Neural cell (in vitro differentiated cells): ENCODE measurements at regions not wholly inside any gene's neighbourhood (a gene's known extent, or its start where the extent isn't known, plus 50 kb on each side); places are given as distances from the start of the nearest gene placed in this dataset.

Experiments
- H2AFZ ChIP-seq: fragments of 200-600, 300-800 bp; sonication (generic), shearing (Covaris generic); 2 replicates; pipeline ENCODE4 v1.6.0; 2014; ENCODE audit warnings: low read depth, mild to moderate bottlenecking, antibody characterized with exemption, low read length, moderate library complexity
- H3F3A ChIP-seq: fragments of 200-600 bp; shearing (Covaris generic); 2 replicates; pipeline ENCODE4 v1.6.1; 2016; ENCODE audit warnings: mild to moderate bottlenecking, moderate library complexity, mixed read lengths, antibody characterized with exemption, low read length; ENCODE audit not compliant: insufficient read depth, poor library complexity, severe bottlenecking
- H3K27ac ChIP-seq: fragments of 200-600, 300-800 bp; sonication (generic), shearing (Covaris generic); 2 replicates; pipeline ENCODE4 v1.5.1; 2014; ENCODE audit warnings: mild to moderate bottlenecking, low read length, moderate library complexity
- H3K27me3 ChIP-seq: fragments of 300-800, 200-600 bp; sonication (generic), shearing (Covaris generic); 2 replicates; pipeline ENCODE4 v1.6.0; 2014; ENCODE audit warnings: mild to moderate bottlenecking, low read depth, low read length, moderate library complexity; ENCODE audit not compliant: insufficient read depth
- H3K36me3 ChIP-seq: fragments of 300-800, 200-600 bp; sonication (generic), shearing (Covaris generic); 2 replicates; pipeline ENCODE4 v1.5.1; 2014; ENCODE audit warnings: mild to moderate bottlenecking, antibody characterized with exemption, low read length, moderate library complexity; ENCODE audit not compliant: insufficient read depth
- H3K4me2 ChIP-seq: fragments of 300-800, 200-600 bp; sonication (generic), shearing (Covaris generic); 2 replicates; pipeline ENCODE4 v1.6.0; 2014; ENCODE audit warnings: mild to moderate bottlenecking, low read length
- H3K4me3 ChIP-seq: fragments of 300-800, 200-600 bp; sonication (generic), shearing (Covaris generic); 2 replicates; pipeline ENCODE4 v1.5.1; 2014; ENCODE audit warnings: mild to moderate bottlenecking, low read length, moderate library complexity
- H3K79me2 ChIP-seq: fragments of 200-600 bp; shearing (Covaris generic); replicated peaks from 2 replicates; pipeline ENCODE4 v1.6.0; 2014; ENCODE audit warnings: mild to moderate bottlenecking, low read length, moderate library complexity; ENCODE audit not compliant: insufficient read depth
- H3K9ac ChIP-seq: fragments of 300-800, 200-600 bp; sonication (generic), shearing (Covaris generic); 2 replicates; pipeline ENCODE4 v1.6.1; 2016; ENCODE audit warnings: mild to moderate bottlenecking, low read length, mixed read lengths
- H3K9me2 ChIP-seq: fragments of 200-600 bp; shearing (Covaris generic); 2 replicates; pipeline ENCODE4 v1.6.1; 2016; ENCODE audit warnings: mild to moderate bottlenecking, low read length, mixed read lengths; ENCODE audit not compliant: insufficient read depth
- H3K9me3 ChIP-seq: fragments of 200-600, 300-800 bp; sonication (generic), shearing (Covaris generic); 2 replicates; pipeline ENCODE4 v1.6.1; 2016; ENCODE audit warnings: mild to moderate bottlenecking, mixed run types, low read length, moderate library complexity, mixed read lengths
- H4K20me1 ChIP-seq: fragments of 200-600 bp; shearing (Covaris generic); 2 replicates; pipeline ENCODE4 v1.6.1; 2016; ENCODE audit warnings: mild to moderate bottlenecking, mixed run types; ENCODE audit not compliant: insufficient read depth
- CTCF ChIP-seq: fragments of 450-650 bp; IDR thresholded peaks from 2 replicates; pipeline ENCODE4 v1.5.1; 2014; ENCODE audit warnings: antibody characterized with exemption, mild to moderate bottlenecking, moderate library complexity; ENCODE audit not compliant: poor library complexity, severe bottlenecking
- EP300 ChIP-seq: fragments of 450-650 bp; conservative IDR thresholded peaks from 2 replicates; pipeline ENCODE4 v1.6.1; 2014; ENCODE audit warnings: antibody characterized with exemption, mild to moderate bottlenecking, moderate library complexity; ENCODE audit not compliant: poor library complexity, severe bottlenecking
- EZH2 ChIP-seq: fragments of 200-600, 300-800 bp; shearing (Covaris generic), sonication (generic); IDR thresholded peaks from 2 replicates; pipeline ENCODE4 v1.6.1; 2014; ENCODE audit warnings: antibody characterized with exemption, low read length, borderline replicate concordance, mild to moderate bottlenecking; ENCODE audit not compliant: insufficient read depth, poor library complexity, severe bottlenecking
- MXI1 ChIP-seq: fragments of 450-650 bp; conservative IDR thresholded peaks from 2 replicates; pipeline ENCODE4 v1.6.1; 2014; ENCODE audit warnings: antibody characterized with exemption, mild to moderate bottlenecking; ENCODE audit not compliant: poor library complexity, severe bottlenecking
- POLR2AphosphoS5 ChIP-seq: IDR thresholded peaks from 2 replicates; pipeline ENCODE4 v1.6.1; 2012
- RAD21 ChIP-seq: fragments of 450-650 bp; conservative IDR thresholded peaks from 2 replicates; pipeline ENCODE4 v1.6.1; 2014; ENCODE audit warnings: antibody characterized with exemption, mild to moderate bottlenecking, moderate library complexity
- REST ChIP-seq: IDR thresholded peaks from 2 replicates; pipeline ENCODE4 v1.6.1; 2012; ENCODE audit warnings: borderline replicate concordance
- SMC3 ChIP-seq: fragments of 450-650 bp; conservative IDR thresholded peaks from 2 replicates; pipeline ENCODE4 v1.6.1; 2014; ENCODE audit warnings: antibody characterized with exemption, mild to moderate bottlenecking, moderate library complexity; ENCODE audit not compliant: poor library complexity
- TAF1 ChIP-seq: IDR thresholded peaks from 2 replicates; pipeline ENCODE4 v1.6.1; 2012; ENCODE audit warnings: low read depth

- H3K4me2 ChIP-seq: no peak overlapping the region
- H3K4me3 ChIP-seq: no peak overlapping the region
- H3K79me2 ChIP-seq: no peaks in the 10 kb centered on the region
Observed at GRCh38 chr4:126630230-126630629, 1002.5 kb upstream of the INTU start.

GRCh38 chr4:126633306-126633705 lies 999.5 kb upstream of the INTU start:
- H3K4me2 ChIP-seq: no peak overlapping the region
- no peaks in the 10 kb centered on the region for H3K36me3 ChIP-seq
- H4K20me1 ChIP-seq: no peaks in the 10 kb centered on the region
- TF ChIP-seq EP300 (no peak), SMC3 (no peak), MXI1 (no peak), CTCF (no peak), POLR2AphosphoS5 (no peak), RAD21 (no peak), REST (no peak)
- no peaks in the 10 kb centered on the region for H3K27me3 ChIP-seq
- H3K4me3 ChIP-seq: no peak overlapping the region
- no peak overlapping the region for H3K9ac ChIP-seq
- no peaks in the 10 kb centered on the region for H3K79me2 ChIP-seq
- H3K9me2 ChIP-seq: no peaks in the 10 kb centered on the region
- no peaks in the 10 kb centered on the region for H3K9me3 ChIP-seq
- H2AFZ ChIP-seq: no peak overlapping the region
- H3K27ac ChIP-seq: no peak overlapping the region
- H3F3A ChIP-seq: no peaks in the 10 kb centered on the region

More at GRCh38 chr4:126630230-126630629, 1002.5 kb upstream of the INTU start:
- Histone ChIP-seq H3K9ac (no peak overlapping the region), H3K9me3 (no peaks in the 10 kb centered on the region), H3K36me3 (no peaks in the 10 kb centered on the region), H3F3A (no peaks in the 10 kb centered on the region), H2AFZ (no peak overlapping the region), H3K9me2 (no peaks in the 10 kb centered on the region), H4K20me1 (no peaks in the 10 kb centered on the region), H3K27me3 (no peaks in the 10 kb centered on the region), H3K27ac (no peak overlapping the region)
- TF ChIP-seq TAF1 (no peak), EZH2 (no peak), REST (no peak), EP300 (no peak), MXI1 (no peak), RAD21 (no peak), SMC3 (no peak), POLR2AphosphoS5 (no peak), CTCF (no peak)
